MM.1S (cell line): ENCODE measurements at regions not wholly inside any gene's neighbourhood (a gene's known extent, or its start where the extent isn't known, plus 50 kb on each side); places are given as distances from the start of the nearest gene placed in this dataset.

ENCODE experiments used
- DNase-seq: peaks from one replicate; pipeline ENCODE4 v3.0.0-alpha.2; 2015
- H2AFZ ChIP-seq: fragments of 300-600 bp; sonication (generic); 2 replicates; pipeline ENCODE4 v1.6.0; 2016; ENCODE audit warnings: antibody characterized with exemption, low read length
- H3F3A ChIP-seq: fragments of 300-600 bp; sonication (generic); 2 replicates; pipeline ENCODE4 v1.6.1; 2016; ENCODE audit warnings: mild to moderate bottlenecking, antibody characterized with exemption, low read length, moderate library complexity, mixed read lengths; ENCODE audit not compliant: insufficient read depth
- H3K27ac ChIP-seq: fragments of 300-600 bp; sonication (generic); 2 replicates; pipeline ENCODE4 v1.5.1; 2016; ENCODE audit warnings: mild to moderate bottlenecking, low read length
- H3K27me3 ChIP-seq: fragments of 300-600 bp; sonication (generic); replicated peaks from 2 replicates; pipeline ENCODE4 v1.6.0; 2016; ENCODE audit warnings: low read length; ENCODE audit not compliant: insufficient read depth
- H3K36me3 ChIP-seq: fragments of 300-600 bp; sonication (generic); replicated peaks from 2 replicates; pipeline ENCODE4 v1.6.1; 2016; ENCODE audit warnings: mild to moderate bottlenecking, low read length, mixed read lengths; ENCODE audit not compliant: insufficient read depth
- H3K4me1 ChIP-seq: fragments of 300-600 bp; sonication (generic); 2 replicates; pipeline ENCODE4 v1.6.1; 2016; ENCODE audit warnings: low read length, mixed read lengths
- H3K4me2 ChIP-seq: fragments of 300-600 bp; sonication (generic); 2 replicates; pipeline ENCODE4 v1.6.0; 2016; ENCODE audit warnings: low read depth, low read length
- H3K4me3 ChIP-seq: fragments of 300-600 bp; sonication (generic); 2 replicates; pipeline ENCODE4 v1.5.1; 2016; ENCODE audit warnings: low read length, mixed read lengths
- H3K79me2 ChIP-seq: fragments of 300-600 bp; sonication (generic); 2 replicates; pipeline ENCODE4 v1.6.1; 2016; ENCODE audit warnings: mixed run types, low read length, mixed read lengths
- H3K9ac ChIP-seq: fragments of 300-600 bp; sonication (generic); 2 replicates; pipeline ENCODE4 v1.6.1; 2016; ENCODE audit warnings: low read length, mixed read lengths
- H3K9me2 ChIP-seq: fragments of 300-600 bp; sonication (generic); replicated peaks from 2 replicates; pipeline ENCODE4 v1.6.1; 2016; ENCODE audit warnings: mild to moderate bottlenecking, low read length, mixed read lengths; ENCODE audit not compliant: insufficient read depth
- H3K9me3 ChIP-seq: fragments of 300-600 bp; sonication (generic); replicated peaks from 2 replicates; pipeline ENCODE4 v1.6.1; 2016; ENCODE audit warnings: mild to moderate bottlenecking, low read length, mixed read lengths; ENCODE audit not compliant: insufficient read depth
- H4K20me1 ChIP-seq: fragments of 300-600 bp; sonication (generic); 2 replicates; pipeline ENCODE4 v1.6.1; 2016; ENCODE audit warnings: mild to moderate bottlenecking, low read length, moderate library complexity, mixed read lengths; ENCODE audit not compliant: insufficient read depth
- EZH2 ChIP-seq: fragments of 300-600 bp; sonication (generic); optimal IDR thresholded peaks from 2 replicates; pipeline ENCODE3; 2017; ENCODE audit warnings: low read depth, mild to moderate bottlenecking, antibody characterized with exemption, low read length, mixed read lengths
- EZH2phosphoT487 ChIP-seq: fragments of 300-600 bp; sonication (generic); IDR thresholded peaks from 2 replicates; pipeline ENCODE4 v1.6.1; 2018; ENCODE audit warnings: antibody characterized with exemption, low read length
- TF ChIP-seq, protein P1 (sequence below): fragments of 300-600 bp; sonication (generic); IDR thresholded peaks from 2 replicates; pipeline ENCODE4 v1.5.1; 2016; ENCODE audit warnings: antibody characterized with exemption, low read length, mixed read lengths

DNA sequence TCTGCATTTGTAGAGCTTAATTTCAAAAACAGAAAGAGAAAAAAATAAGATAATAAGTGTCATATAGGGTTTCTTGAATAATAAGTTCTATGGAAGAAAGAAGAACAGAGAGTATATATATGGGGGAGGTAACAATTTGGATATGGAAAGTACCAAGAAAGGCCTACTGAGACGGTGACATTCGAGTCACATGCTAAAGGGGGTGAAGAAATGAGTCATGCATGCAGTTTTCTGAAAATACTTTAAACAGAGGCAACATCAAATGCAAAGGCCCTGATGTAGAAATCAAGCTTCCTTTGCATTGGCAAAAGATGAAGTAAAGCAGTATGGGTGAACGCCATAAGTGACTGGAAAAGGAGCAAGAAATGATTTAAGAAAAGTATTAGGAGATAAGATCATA lies 371.6 kb upstream of the ZNF385D start:
- H3K36me3 ChIP-seq = no peaks in the 10 kb centered on the region
- no peaks in the 10 kb centered on the region for H3K9me2 ChIP-seq
- no peak overlapping the region for H3K4me3 ChIP-seq
- no peak overlapping the region for H2AFZ ChIP-seq
- no peaks in the 10 kb centered on the region for H4K20me1 ChIP-seq
- H3F3A ChIP-seq = no peaks in the 10 kb centered on the region
- no peaks in the 10 kb centered on the region for H3K4me1 ChIP-seq
- H3K27me3 ChIP-seq = no peaks in the 10 kb centered on the region
- H3K79me2 ChIP-seq = no peaks in the 10 kb centered on the region
- no peak overlapping the region for H3K4me2 ChIP-seq
- TF ChIP-seq, protein P1, sequence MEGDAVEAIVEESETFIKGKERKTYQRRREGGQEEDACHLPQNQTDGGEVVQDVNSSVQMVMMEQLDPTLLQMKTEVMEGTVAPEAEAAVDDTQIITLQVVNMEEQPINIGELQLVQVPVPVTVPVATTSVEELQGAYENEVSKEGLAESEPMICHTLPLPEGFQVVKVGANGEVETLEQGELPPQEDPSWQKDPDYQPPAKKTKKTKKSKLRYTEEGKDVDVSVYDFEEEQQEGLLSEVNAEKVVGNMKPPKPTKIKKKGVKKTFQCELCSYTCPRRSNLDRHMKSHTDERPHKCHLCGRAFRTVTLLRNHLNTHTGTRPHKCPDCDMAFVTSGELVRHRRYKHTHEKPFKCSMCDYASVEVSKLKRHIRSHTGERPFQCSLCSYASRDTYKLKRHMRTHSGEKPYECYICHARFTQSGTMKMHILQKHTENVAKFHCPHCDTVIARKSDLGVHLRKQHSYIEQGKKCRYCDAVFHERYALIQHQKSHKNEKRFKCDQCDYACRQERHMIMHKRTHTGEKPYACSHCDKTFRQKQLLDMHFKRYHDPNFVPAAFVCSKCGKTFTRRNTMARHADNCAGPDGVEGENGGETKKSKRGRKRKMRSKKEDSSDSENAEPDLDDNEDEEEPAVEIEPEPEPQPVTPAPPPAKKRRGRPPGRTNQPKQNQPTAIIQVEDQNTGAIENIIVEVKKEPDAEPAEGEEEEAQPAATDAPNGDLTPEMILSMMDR = no peak
- TF ChIP-seq EZH2 (no peak), EZH2phosphoT487 (no peak)
- no peaks in the 10 kb centered on the region for H3K9me3 ChIP-seq
- no peak overlapping the region for H3K9ac ChIP-seq
- no peak for DNase-seq
- H3K27ac ChIP-seq = no peak overlapping the region

DNA sequence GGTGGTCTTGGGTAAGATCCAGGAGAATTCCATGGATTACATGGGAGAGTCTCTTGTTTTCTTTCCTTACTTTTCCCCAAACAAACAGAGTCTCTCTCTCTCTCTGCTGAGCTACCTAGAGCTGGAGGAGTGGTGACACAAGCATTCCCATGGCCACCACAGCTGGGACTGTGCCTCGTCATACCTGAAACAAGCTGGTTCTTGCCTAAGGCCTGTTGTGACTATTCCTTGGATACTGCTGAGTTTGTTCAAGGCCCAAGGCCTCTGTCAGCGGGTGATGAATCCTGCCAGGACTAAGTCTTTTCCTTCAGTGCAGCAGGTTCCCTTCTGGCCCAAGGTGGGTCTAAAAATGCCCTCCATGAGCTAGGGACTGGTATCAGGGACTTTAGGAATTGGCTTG lies 378.1 kb upstream of the ZNF385D start:
- Histone ChIP-seq H3K4me2 (no peak overlapping the region), H3K27me3 (no peaks in the 10 kb centered on the region), H3K27ac (no peak overlapping the region), H3K79me2 (no peaks in the 10 kb centered on the region), H2AFZ (no peak overlapping the region), H3K9me3 (no peaks in the 10 kb centered on the region), H3K9me2 (no peaks in the 10 kb centered on the region), H3K36me3 (no peaks in the 10 kb centered on the region), H3F3A (no peaks in the 10 kb centered on the region), H3K9ac (no peak overlapping the region), H3K4me3 (no peak overlapping the region), H4K20me1 (no peaks in the 10 kb centered on the region), H3K4me1 (no peaks in the 10 kb centered on the region)
- no peak for DNase-seq
- TF ChIP-seq EZH2 (no peak), EZH2phosphoT487 (no peak)
- TF ChIP-seq, protein P1 = no peak

DNA sequence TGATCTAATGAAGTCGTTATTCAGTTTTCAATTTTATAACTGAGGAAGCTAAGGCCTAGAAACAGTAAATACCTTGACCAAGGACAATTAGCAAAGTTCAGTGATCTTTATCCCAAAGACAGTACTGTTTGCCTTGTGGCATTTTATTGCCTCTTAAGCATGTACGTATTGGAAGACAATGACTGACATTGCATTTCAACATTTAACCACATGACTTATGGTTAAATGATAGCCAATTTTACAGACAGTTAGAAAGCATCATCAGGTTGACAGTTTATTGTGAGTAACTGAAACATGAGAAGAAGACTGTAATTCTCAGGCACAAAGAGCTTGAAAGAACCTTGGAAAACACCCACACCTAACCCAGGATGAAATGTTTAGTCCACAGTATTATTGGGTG lies 390.8 kb upstream of the ZNF385D start:
- Histone ChIP-seq H3K4me3 (no peak overlapping the region), H3K27me3 (no peaks in the 10 kb centered on the region), H3K79me2 (no peaks in the 10 kb centered on the region), H4K20me1 (no peaks in the 10 kb centered on the region), H2AFZ (no peak overlapping the region), H3K4me1 (no peaks in the 10 kb centered on the region), H3K9ac (no peak overlapping the region), H3K36me3 (no peaks in the 10 kb centered on the region), H3K9me2 (no peaks in the 10 kb centered on the region), H3K27ac (no peak overlapping the region), H3K4me2 (no peak overlapping the region), H3F3A (no peaks in the 10 kb centered on the region), H3K9me3 (no peaks in the 10 kb centered on the region)
- no peak for DNase-seq
- TF ChIP-seq EZH2 (no peak), EZH2phosphoT487 (no peak)
- TF ChIP-seq, protein P1 = no peak
